H9 (cell line): ENCODE measurements at regions not wholly inside any gene's neighbourhood (a gene's known extent, or its start where the extent isn't known, plus 50 kb on each side); places are given as distances from the start of the nearest gene placed in this dataset.
A peak's percentile ranks its signal among the peaks of the same experiment; 100 is the strongest.

Experiments used
- DNase-seq: peaks from one replicate; pipeline ENCODE4 v3.0.0-alpha.2; 2017
- H2AFZ ChIP-seq: one replicate; pipeline ENCODE4 v1.6.1; 2013; ENCODE audit warnings: mild to moderate bottlenecking, low read length, control low read depth, moderate library complexity
- H2AK5ac ChIP-seq: 2 replicates; pipeline ENCODE4 v1.6.1; 2013; ENCODE audit warnings: low read length, control low read depth, mixed read lengths; ENCODE audit not compliant: insufficient read length
- H2BK120ac ChIP-seq: one replicate; pipeline ENCODE4 v1.6.1; 2013; ENCODE audit warnings: low read depth, mild to moderate bottlenecking, low read length, control low read depth, inconsistent platforms; ENCODE audit not compliant: poor library complexity, severe bottlenecking
- H2BK12ac ChIP-seq: 2 replicates; pipeline ENCODE4 v1.6.1; 2013; ENCODE audit warnings: low read length, control low read depth, mixed read lengths, low read depth; ENCODE audit not compliant: insufficient read length
- H2BK15ac ChIP-seq: 2 replicates; pipeline ENCODE4 v1.6.1; 2013; ENCODE audit warnings: low read depth, low read length, control low read depth
- H2BK20ac ChIP-seq: one replicate; pipeline ENCODE4 v1.6.1; 2013; ENCODE audit warnings: low read depth, mild to moderate bottlenecking, low read length, control low read depth, inconsistent platforms; ENCODE audit not compliant: poor library complexity, severe bottlenecking
- H2BK5ac ChIP-seq: 2 replicates; pipeline ENCODE4 v1.6.1; 2013; ENCODE audit warnings: low read length, control low read depth, mixed read lengths; ENCODE audit not compliant: insufficient read length
- H3K14ac ChIP-seq: 2 replicates; pipeline ENCODE4 v1.6.1; 2013; ENCODE audit warnings: low read length, control low read depth; ENCODE audit not compliant: insufficient read depth
- H3K18ac ChIP-seq: 2 replicates; pipeline ENCODE4 v1.6.1; 2013; ENCODE audit warnings: low read depth, mild to moderate bottlenecking, mixed read lengths, low read length, control low read depth; ENCODE audit not compliant: insufficient read length
- H3K23ac ChIP-seq: 2 replicates; pipeline ENCODE4 v1.6.1; 2013; ENCODE audit warnings: low read length, control low read depth, mixed read lengths, low read depth; ENCODE audit not compliant: insufficient read length
- H3K23me2 ChIP-seq: 2 replicates; pipeline ENCODE4 v1.6.1; 2013; ENCODE audit warnings: low read depth, mild to moderate bottlenecking, mixed read lengths, low read length, control low read depth; ENCODE audit not compliant: insufficient read length, poor library complexity, severe bottlenecking
- H3K27ac ChIP-seq: 2 replicates; pipeline ENCODE4 v1.5.1; 2013; ENCODE audit warnings: low read length, control low read depth, mixed read lengths, low read depth; ENCODE audit not compliant: insufficient read length
- H3K27me3 ChIP-seq: 2 replicates; pipeline ENCODE4 v1.6.1; 2013; ENCODE audit warnings: low read length, control low read depth, inconsistent platforms; ENCODE audit not compliant: insufficient read depth
- H3K4ac ChIP-seq: 2 replicates; pipeline ENCODE4 v1.6.1; 2013; ENCODE audit warnings: low read depth, mild to moderate bottlenecking, control low read depth, inconsistent platforms, low read length, moderate library complexity
- H3K4me1 ChIP-seq: 2 replicates; pipeline ENCODE4 v1.6.1; 2013; ENCODE audit warnings: low read length, control low read depth, inconsistent platforms; ENCODE audit not compliant: insufficient read depth
- H3K4me2 ChIP-seq: 2 replicates; pipeline ENCODE4 v1.6.1; 2013; ENCODE audit warnings: low read length, control low read depth, mixed read lengths; ENCODE audit not compliant: insufficient read length, insufficient read depth
- H3K56ac ChIP-seq: 2 replicates; pipeline ENCODE4 v1.6.1; 2013; ENCODE audit warnings: low read depth, mild to moderate bottlenecking, mixed read lengths, low read length, control low read depth; ENCODE audit not compliant: insufficient read length
- H3K79me1 ChIP-seq: 2 replicates; pipeline ENCODE4 v1.6.1; 2013; ENCODE audit warnings: low read depth, mild to moderate bottlenecking, moderate library complexity, low read length, control low read depth, inconsistent platforms; ENCODE audit not compliant: insufficient read depth, poor library complexity, severe bottlenecking
- H3K79me2 ChIP-seq: 2 replicates; pipeline ENCODE4 v1.6.1; 2013; ENCODE audit warnings: low read length, control low read depth, inconsistent platforms; ENCODE audit not compliant: insufficient read depth
- H3K9ac ChIP-seq: 2 replicates; pipeline ENCODE4 v1.6.1; 2013; ENCODE audit warnings: low read length, control low read depth, mixed read lengths; ENCODE audit not compliant: insufficient read length; ENCODE audit errors: extremely low read depth
- H3K9me3 ChIP-seq: one replicate; pipeline ENCODE4 v1.6.1; 2013; ENCODE audit warnings: low read depth, low read length, inconsistent platforms; ENCODE audit not compliant: control insufficient read depth
- H3T11ph ChIP-seq: one replicate; pipeline ENCODE4 v1.6.1; 2013; ENCODE audit warnings: mild to moderate bottlenecking, low read length, control low read depth, inconsistent platforms
- H4K20me1 ChIP-seq: one replicate; pipeline ENCODE4 v1.6.1; 2013; ENCODE audit not compliant: control insufficient read depth, insufficient read length, insufficient read depth
- H4K5ac ChIP-seq: 2 replicates; pipeline ENCODE4 v1.6.1; 2013; ENCODE audit warnings: low read depth, mild to moderate bottlenecking, mixed read lengths, low read length, control low read depth; ENCODE audit not compliant: insufficient read length
- H4K8ac ChIP-seq: replicated peaks from 2 replicates; pipeline ENCODE4 v1.6.1; 2013; ENCODE audit warnings: low read length, control low read depth, mixed read lengths, low read depth; ENCODE audit not compliant: insufficient read length
- H4K91ac ChIP-seq: 2 replicates; pipeline ENCODE4 v1.6.1; 2013; ENCODE audit warnings: low read depth, mild to moderate bottlenecking, moderate library complexity, mixed read lengths, low read length, control low read depth; ENCODE audit not compliant: insufficient read length
- H3K27ac Mint-ChIP-seq, 3 experiments: 2 replicates in 2 of 3; 3 replicates in 1 of 3; pipeline ENCODE4 v1.8.0; 2020 to 2021; ENCODE audit warnings: mixed read lengths in 3 of 3, mild to moderate bottlenecking in 1 of 3, moderate library complexity in 1 of 3
- H3K27me3 Mint-ChIP-seq: 2 replicates; pipeline ENCODE4 v1.8.0; 2021; ENCODE audit warnings: low read depth, mild to moderate bottlenecking, moderate library complexity, mixed read lengths
- H3K36me3 Mint-ChIP-seq, 3 experiments: 2 replicates in 2 of 3; 3 replicates in 1 of 3; pipeline ENCODE4 v1.8.0; 2020 to 2021; ENCODE audit warnings: low read depth in 3 of 3, mixed read lengths in 3 of 3; ENCODE audit not compliant: insufficient read depth in 1 of 3
- H3K4me1 Mint-ChIP-seq, 2 experiments: 2 replicates each; pipeline ENCODE4 v1.8.0; 2020; ENCODE audit warnings: mixed read lengths in 2 of 2
- H3K4me3 Mint-ChIP-seq, 2 experiments: 2 replicates in 1 of 2; 3 replicates in 1 of 2; pipeline ENCODE4 v1.8.0; 2020 to 2021; ENCODE audit warnings: mild to moderate bottlenecking in 2 of 2, mixed read lengths in 2 of 2, moderate library complexity in 1 of 2
- H3K9me3 Mint-ChIP-seq, 2 experiments: 2 replicates in 1 of 2; 3 replicates in 1 of 2; pipeline ENCODE4 v1.8.0; 2020; ENCODE audit warnings: mild to moderate bottlenecking in 2 of 2, mixed read lengths in 2 of 2, moderate library complexity in 1 of 2
- WGBS: extraction: QIAGEN DNeasy Blood & Tissue Kit; methylation state at CpG from one replicate; pipeline ENCODE4 v1.1.7; 2013; ENCODE audit warnings: missing lambda C conversion rate, low lambda C conversion rate, mixed read lengths; ENCODE audit not compliant: insufficient read length; ENCODE audit errors: extremely low coverage; 5-methylcytosine and 5-hydroxymethylcytosine counted together
- TF ChIP-seq, protein P1 (sequence below): fragments of 200-600 bp; sonication (generic); conservative IDR thresholded peaks from 3 replicates; pipeline ENCODE4 v1.8.0; 2021; ENCODE audit warnings: antibody characterized with exemption, mild to moderate bottlenecking

DNA sequence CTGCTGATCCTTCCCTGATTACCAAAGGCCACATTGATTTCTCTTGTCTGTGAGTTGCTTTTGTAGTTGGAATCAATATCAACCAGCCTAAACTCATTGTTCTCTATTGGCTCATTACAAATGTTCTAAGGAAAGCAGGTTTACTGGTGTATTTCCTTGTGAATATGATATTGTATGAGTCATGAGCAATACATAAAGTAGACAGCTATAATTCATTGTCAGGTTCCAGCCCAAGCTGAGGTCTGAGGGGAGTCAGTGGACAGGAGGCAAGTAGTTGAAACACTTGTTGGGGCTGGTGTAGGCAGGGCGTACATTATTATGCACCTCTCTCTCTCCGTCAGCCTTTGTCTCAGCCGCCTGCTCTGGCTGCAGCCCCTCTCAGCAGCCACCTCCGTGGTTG, 451.7 kb downstream of the IPMK start:
- Histone ChIP-seq H3K79me2 (no peaks in the 10 kb centered on the region), H3K27me3 (no peaks in the 10 kb centered on the region), H3K56ac (no peak overlapping the region), H4K20me1 (no peaks in the 10 kb centered on the region), H3K79me1 (no peaks in the 10 kb centered on the region), H4K8ac (no peak overlapping the region), H2BK120ac (no peak overlapping the region), H3K23me2 (no peaks in the 10 kb centered on the region), H3T11ph (no peak overlapping the region), H4K91ac (no peak overlapping the region), H2BK5ac (no peak overlapping the region), H3K4me1 (no peaks in the 10 kb centered on the region), H3K14ac (no peak overlapping the region), H3K18ac (no peak overlapping the region), H3K27ac (no peak overlapping the region), H3K9me3 (no peaks in the 10 kb centered on the region), H2AFZ (no peak overlapping the region), H2BK12ac (no peak overlapping the region), H3K4me2 (no peak overlapping the region), H3K23ac (no peak overlapping the region), H2AK5ac (no peak overlapping the region), H2BK20ac (no peak overlapping the region), H4K5ac (no peak overlapping the region), H3K4ac (no peak overlapping the region), H2BK15ac (no peak overlapping the region), H3K9ac (no peak overlapping the region)
- WGBS: no CpG with 5 or more reads among the region's 4 CpGs
- peaks cover 7 to 13% of the 10 kb centered on the region in 2 experiments for H3K4me1 Mint-ChIP-seq
- H3K4me3 Mint-ChIP-seq: no peak overlapping the region
- H3K9me3 Mint-ChIP-seq: no peaks in the 10 kb centered on the region; a peak in 1 of 5 replicates
- no peaks in the 10 kb centered on the region for H3K36me3 Mint-ChIP-seq
- TF ChIP-seq, protein P1, sequence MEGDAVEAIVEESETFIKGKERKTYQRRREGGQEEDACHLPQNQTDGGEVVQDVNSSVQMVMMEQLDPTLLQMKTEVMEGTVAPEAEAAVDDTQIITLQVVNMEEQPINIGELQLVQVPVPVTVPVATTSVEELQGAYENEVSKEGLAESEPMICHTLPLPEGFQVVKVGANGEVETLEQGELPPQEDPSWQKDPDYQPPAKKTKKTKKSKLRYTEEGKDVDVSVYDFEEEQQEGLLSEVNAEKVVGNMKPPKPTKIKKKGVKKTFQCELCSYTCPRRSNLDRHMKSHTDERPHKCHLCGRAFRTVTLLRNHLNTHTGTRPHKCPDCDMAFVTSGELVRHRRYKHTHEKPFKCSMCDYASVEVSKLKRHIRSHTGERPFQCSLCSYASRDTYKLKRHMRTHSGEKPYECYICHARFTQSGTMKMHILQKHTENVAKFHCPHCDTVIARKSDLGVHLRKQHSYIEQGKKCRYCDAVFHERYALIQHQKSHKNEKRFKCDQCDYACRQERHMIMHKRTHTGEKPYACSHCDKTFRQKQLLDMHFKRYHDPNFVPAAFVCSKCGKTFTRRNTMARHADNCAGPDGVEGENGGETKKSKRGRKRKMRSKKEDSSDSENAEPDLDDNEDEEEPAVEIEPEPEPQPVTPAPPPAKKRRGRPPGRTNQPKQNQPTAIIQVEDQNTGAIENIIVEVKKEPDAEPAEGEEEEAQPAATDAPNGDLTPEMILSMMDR: no peak
- peak overlapping the region in 1 of 3 experiments; percentile 89; a peak in 1 of 7 replicates for H3K27ac Mint-ChIP-seq
- no peak for DNase-seq
- no peaks in the 10 kb centered on the region for H3K27me3 Mint-ChIP-seq
